Inferior parietal cortex (tissue), 1 donor: ENCODE measurements at regions not wholly inside any gene's neighbourhood (a gene's known extent, or its start where the extent isn't known, plus 50 kb on each side); places are given as distances from the start of the nearest gene placed in this dataset.
"Not testable (repeated sequence)": the region's sequence is repeated elsewhere in the genome, so short reads cannot be mapped to it uniquely, and the experiment has no call there.

ENCODE experiments used
- DNase-seq: peaks from one replicate; pipeline ENCODE4 v3.0.0-alpha.2; 2016; ENCODE audit errors: extremely low spot score

- DNase-seq = no peak
These were observed 78.0 kb upstream of the IRX4 start for GRCh38 chr5:1960595-1961303.

DNA sequence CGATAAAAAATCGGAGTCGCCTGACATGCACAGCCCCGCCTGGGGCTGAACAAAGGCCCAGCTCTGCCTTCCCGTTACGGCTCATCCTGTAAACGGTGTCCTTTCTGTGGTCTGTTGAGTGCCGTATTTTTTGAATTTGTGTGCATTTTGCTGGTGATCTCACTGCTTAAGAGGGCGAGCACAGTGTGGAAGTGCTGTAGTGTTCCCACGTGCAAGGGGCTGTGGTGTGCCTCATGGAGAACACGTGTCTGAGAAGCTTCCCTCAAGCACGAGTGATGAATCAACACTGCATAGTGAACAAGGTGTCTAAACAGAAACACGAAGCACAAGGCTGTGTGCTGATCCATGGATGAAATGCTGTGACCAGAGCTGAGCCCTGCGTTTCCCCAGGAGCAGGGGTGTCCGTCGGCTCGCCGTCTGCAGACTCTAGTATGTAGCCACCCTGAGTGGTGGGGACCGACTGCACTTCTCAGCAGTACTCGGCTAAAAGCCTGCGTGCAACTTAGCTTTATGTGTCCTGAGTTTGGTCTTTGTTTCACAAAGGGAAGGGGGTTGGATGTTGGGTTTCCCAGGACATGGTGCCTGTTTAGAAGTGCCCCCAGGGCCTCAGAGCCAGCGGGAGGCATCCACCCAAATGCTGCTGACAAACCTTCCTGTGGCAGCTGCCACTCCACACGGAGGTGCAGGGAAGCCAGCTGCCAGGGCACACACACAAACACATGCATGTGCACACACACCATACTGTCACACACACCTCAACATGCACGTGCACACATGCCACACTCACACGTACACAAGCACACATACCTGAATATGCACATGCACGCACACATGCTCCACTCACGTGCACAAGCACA lies 77.2 kb upstream of the IRX4 start:
- DNase-seq = no peak

DNA sequence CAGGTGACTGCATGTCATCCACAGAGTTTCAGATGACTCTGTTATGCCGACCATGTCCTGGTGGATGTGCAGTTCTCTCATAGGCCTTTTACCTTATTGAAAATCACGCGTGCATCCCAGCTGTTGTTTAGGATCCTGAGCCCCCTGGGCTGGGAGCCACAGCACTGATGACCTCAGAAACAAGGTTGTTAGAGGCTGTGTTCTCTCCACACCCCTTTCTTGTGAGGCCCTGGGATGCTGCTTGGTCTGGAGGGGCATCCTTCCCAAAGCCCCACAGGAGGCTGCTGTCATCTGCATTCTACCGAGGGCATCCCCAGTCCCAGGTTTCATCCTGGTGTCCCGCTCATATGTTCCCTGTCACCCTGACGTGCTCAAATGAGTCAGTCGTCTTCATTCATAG lies 76.5 kb upstream of the IRX4 start:
- DNase-seq = no peak

- no peak for DNase-seq
These were observed 75.7 kb upstream of the IRX4 start for GRCh38 chr5:1958211-1959010.

DNA sequence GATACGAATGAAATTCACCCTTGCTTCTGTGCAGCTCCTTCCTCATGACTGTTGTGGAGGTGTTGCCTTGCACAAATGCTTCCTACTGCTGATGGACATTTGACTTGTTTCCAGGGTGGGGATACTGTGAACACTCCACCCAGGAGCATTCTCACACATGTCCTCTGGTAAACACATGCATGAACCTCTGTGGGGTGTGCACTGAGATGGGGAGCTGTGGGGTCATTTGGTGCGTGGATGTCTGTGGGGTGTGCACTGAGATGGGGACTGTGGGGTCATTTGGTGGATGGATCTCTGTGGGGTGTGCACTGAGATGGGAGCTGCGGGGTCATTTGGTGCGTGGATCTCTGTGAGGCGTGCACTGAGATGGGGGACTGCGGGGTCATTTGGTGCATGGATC lies 72.9 kb upstream of the IRX4 start:
- no peak for DNase-seq

GRCh38 chr5:1953710-1954109 lies 71.0 kb upstream of the IRX4 start:
- DNase-seq = not testable (repeated sequence)

DNA sequence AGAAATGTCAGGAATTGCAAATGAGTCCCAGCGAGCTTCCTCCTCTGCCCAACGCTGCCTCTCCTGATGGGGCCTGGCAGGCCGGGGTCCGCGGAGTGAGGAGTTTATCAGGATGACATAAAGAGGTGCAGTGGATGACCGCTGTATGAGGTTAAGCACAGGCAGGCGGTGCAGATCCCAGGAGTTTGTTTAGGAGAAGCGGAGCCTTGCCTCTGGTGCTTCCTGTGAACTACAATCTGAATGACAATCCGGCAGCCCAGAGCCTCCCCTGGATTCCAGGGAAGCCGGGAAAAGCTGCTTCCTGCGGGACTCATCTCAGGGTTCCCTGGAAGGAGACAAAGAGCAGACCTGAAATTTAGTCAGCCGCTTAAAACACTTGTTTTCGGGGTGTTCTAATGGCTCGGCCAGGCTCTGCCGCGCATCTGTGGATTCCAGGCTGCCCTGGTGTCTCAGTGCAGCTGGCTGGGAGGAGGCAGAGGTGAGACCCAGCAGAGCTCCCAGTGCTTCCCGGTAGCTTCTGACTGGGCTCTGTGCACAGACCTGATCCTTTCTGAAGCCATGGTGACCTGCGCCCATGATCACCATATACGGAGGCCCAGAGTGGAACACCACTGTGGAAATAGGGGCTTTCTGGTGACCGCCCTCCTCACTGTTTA lies 69.8 kb upstream of the IRX4 start:
- DNase-seq = no peak

GRCh38 chr5:1952021-1952420 lies 69.3 kb upstream of the IRX4 start:
- DNase-seq = no peak

GRCh38 chr5:1951165-1951816 lies 68.6 kb upstream of the IRX4 start:
- DNase-seq = no peak

GRCh38 chr5:1950708-1951103 lies 68.0 kb upstream of the IRX4 start:
- no peak for DNase-seq

- no peak for DNase-seq
These were observed 67.5 kb upstream of the IRX4 start for GRCh38 chr5:1950096-1950707.

DNA sequence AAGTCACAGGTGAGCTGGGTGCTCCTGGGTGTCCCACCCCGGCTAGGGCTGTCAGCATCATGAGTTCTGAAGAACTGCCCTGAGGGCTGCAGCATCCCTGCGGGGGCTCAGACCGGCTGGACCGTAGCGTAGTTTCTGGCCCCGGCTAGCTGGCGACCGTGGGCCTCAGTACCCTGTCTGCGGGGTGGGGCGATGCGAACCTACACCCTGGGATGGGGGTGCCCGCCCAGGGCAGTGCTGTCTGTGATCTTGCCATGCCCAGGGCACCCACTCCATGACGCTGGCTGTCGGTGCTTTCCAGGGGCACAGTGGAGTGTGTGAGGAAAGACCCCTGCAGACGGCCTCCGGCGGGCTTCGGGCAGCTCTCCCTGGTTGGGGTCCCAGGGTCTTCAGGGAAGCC lies 66.5 kb upstream of the IRX4 start:
- no peak for DNase-seq

DNA sequence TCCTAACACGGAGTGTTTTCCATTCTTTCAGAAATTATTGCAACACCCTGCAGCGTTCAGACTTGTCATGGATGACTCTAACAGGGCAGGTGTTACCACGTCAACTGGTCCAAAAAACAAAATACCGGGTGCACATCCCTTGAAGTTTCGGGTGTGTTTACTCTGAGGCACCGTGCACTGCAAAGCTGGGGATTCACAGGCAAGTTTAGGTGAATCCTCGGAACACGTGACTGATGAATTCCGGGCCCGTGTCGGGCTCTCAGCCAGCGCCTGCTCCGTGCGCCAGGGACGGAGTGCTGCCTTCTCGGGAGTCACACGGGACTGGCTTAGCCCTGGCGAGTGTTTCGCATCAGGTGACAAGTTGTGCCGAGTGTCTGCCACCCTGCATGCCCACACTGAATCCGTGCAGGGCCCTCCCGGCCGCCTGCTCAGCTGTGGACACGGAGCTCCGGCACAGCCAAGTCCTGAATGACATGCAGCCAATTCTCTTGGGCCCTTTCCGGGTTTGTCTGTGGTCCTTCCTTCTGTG lies 66.0 kb upstream of the IRX4 start:
- no peak for DNase-seq

GRCh38 chr5:1948111-1948510 lies 65.4 kb upstream of the IRX4 start:
- no peak for DNase-seq

DNA sequence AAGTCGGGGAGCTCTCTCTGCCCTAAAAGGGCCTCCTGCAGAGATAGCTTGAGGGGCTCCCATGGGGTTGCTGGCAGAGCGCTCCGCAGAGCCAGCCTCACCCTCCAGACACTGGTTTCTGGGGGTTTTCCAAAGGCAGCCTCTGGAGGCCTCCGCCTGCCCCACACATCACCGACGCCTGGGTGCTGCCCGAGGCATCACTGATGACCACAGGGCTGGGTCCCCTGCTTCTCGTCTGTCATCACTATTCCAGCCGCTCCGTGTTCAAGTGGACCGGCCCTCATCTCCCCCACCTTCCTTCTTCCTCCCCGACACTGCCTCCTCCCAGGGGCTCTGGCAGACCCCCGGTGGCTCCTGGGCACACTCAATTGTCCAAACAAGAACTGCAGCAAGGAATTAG lies 64.1 kb upstream of the IRX4 start:
- DNase-seq = no peak

- DNase-seq = no peak
These were observed 63.5 kb upstream of the IRX4 start for GRCh38 chr5:1946122-1946677.

DNA sequence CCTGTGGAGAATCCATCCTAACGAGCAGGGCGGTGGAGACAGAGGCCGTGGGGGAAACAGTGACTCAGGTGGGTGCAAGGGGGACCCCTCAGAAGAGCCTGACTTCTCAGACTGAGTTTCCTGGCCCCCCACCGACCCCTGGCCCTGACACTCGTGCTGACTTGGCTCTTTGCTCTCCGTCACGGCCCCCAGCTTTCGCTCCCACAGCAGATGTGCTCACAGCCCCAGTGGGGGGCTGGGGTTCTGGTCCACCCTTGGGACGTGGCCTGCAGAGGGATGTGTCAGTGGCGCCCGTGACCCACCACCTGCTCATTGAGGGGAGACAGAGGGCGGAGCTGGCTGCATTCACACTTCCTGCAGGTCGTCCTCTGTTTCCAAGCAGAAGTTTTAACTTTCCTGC lies 62.9 kb upstream of the IRX4 start:
- no peak for DNase-seq

GRCh38 chr5:1944408-1944807 lies 61.7 kb upstream of the IRX4 start:
- no peak for DNase-seq

GRCh38 chr5:1943481-1943880 lies 60.8 kb upstream of the IRX4 start:
- DNase-seq = no peak

- no peak for DNase-seq
These were observed 59.9 kb upstream of the IRX4 start for GRCh38 chr5:1942630-1943029.
